ENCODE measurements at regions not wholly inside any gene's neighbourhood (a gene's known extent, or its start where the extent isn't known, plus 50 kb on each side); places are given as distances from the start of the nearest gene placed in this dataset.

GRCh38 chr17:54770836-54771235, 129.8 kb upstream of the TOM1L1 start:
- TF ChIP-seq EP300 (IDR thresholded peaks at IDR 0.05) (no peak), CTCF (IDR thresholded peaks at IDR 0.05) (no peak), POLR2A (IDR thresholded peaks at IDR 0.05) (no peak)
- WGBS, 3 donors = 12 to 20% (median 16%) methylated on average over 2 of the region's 2 CpGs
- Histone ChIP-seq H3K9me3 (no peaks in the 10 kb centered on the region), H3K27ac (no peak overlapping the region), H3K27me3 (no peaks in the 10 kb centered on the region), H3K4me1 (ENCODE audit: insufficient read depth) (no peaks in the 10 kb centered on the region), H3K36me3 (no peaks in the 10 kb centered on the region), H3K4me3 (no peak overlapping the region)
- DNase-seq = no peak
- intact Hi-C loops (cut with DNase I) = no loop called here

GRCh38 chr17:54771409-54771915, 129.2 kb upstream of the TOM1L1 start:
- Histone ChIP-seq H3K36me3 (no peaks in the 10 kb centered on the region), H3K9me3 (no peaks in the 10 kb centered on the region), H3K27ac (no peak overlapping the region), H3K4me3 (no peak overlapping the region), H3K27me3 (no peaks in the 10 kb centered on the region), H3K4me1 (ENCODE audit: insufficient read depth) (no peaks in the 10 kb centered on the region)
- 28 to 48% (median 43%) methylated on average over 1 of the region's 1 CpG for WGBS, 3 donors
- no peak for DNase-seq
- intact Hi-C loops (cut with DNase I) = no loop called here
- TF ChIP-seq CTCF (IDR thresholded peaks at IDR 0.05) (no peak), POLR2A (IDR thresholded peaks at IDR 0.05) (no peak), EP300 (IDR thresholded peaks at IDR 0.05) (no peak)

- no peaks in the 10 kb centered on the region for H3K27me3 ChIP-seq
- no peak for TF ChIP-seq EP300 (IDR thresholded peaks at IDR 0.05)
- TF ChIP-seq POLR2A (IDR thresholded peaks at IDR 0.05) = no peak
- no peak for TF ChIP-seq CTCF (IDR thresholded peaks at IDR 0.05)
- no peak for DNase-seq
- intact Hi-C loops (cut with DNase I) = no loop called here
- no peaks in the 10 kb centered on the region for H3K36me3 ChIP-seq
- H3K4me3 ChIP-seq = no peak overlapping the region
- no peaks in the 10 kb centered on the region for H3K4me1 ChIP-seq (ENCODE audit: insufficient read depth)
- 71 to 84% (median 83%) methylated on average over 2 of the region's 2 CpGs for WGBS, 3 donors
- H3K9me3 ChIP-seq = no peaks in the 10 kb centered on the region
- H3K27ac ChIP-seq = no peak overlapping the region
These were observed 120.4 kb upstream of the TOM1L1 start for GRCh38 chr17:54780238-54780637.

- DNase-seq = no peak
- no peaks in the 10 kb centered on the region for H3K27me3 ChIP-seq
These were observed 119.3 kb upstream of the TOM1L1 start for GRCh38 chr17:54781389-54781788.

More at GRCh38 chr17:54781389-54781788, 119.3 kb upstream of the TOM1L1 start:
- intact Hi-C loops (cut with DNase I) = no loop called here
- Histone ChIP-seq H3K36me3 (no peaks in the 10 kb centered on the region), H3K4me1 (ENCODE audit: insufficient read depth) (no peaks in the 10 kb centered on the region), H3K4me3 (no peak overlapping the region), H3K27ac (no peak overlapping the region), H3K9me3 (no peaks in the 10 kb centered on the region)
- TF ChIP-seq CTCF (IDR thresholded peaks at IDR 0.05) = no peak
- no peak for TF ChIP-seq EP300 (IDR thresholded peaks at IDR 0.05)
- TF ChIP-seq POLR2A (IDR thresholded peaks at IDR 0.05) = no peak
- 74 to 82% (median 76%) methylated on average over 3 of the region's 3 CpGs for WGBS, 3 donors
